ENCODE measurements at regions not wholly inside any gene's neighbourhood (a gene's known extent, or its start where the extent isn't known, plus 50 kb on each side); places are given as distances from the start of the nearest gene placed in this dataset.

- TF ChIP-seq CTCF (IDR thresholded peaks at IDR 0.05) (no peak), POLR2A (IDR thresholded peaks at IDR 0.05) (no peak), EP300 (IDR thresholded peaks at IDR 0.05) (no peak)
Measured at GRCh38 chr6:135722679-135723078, 128.8 kb upstream of the PDE7B start.
